ENCODE measurements at regions not wholly inside any gene's neighbourhood (a gene's known extent, or its start where the extent isn't known, plus 50 kb on each side); places are given as distances from the start of the nearest gene placed in this dataset.

DNA sequence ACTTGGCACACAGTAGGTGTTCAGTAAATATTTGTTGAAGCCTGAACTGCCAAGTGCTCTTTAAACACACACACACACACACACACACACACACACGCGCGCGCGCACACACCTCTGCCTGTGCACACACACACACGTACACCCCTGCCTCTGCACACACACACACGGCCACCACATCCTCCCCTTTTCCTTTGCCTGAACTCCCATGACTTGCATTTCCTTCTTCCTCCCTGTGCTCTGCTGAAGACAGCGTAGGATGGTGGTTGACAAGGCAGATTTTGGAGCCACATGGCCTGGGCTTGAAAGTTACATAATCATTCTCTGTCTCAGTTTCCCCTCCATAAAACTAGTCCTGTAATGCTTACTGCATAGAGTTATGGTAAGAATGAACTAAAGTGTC, 712.3 kb downstream of the PTPRU start:
- DNase-seq = no peak
- Histone ChIP-seq H3K4me1 (ENCODE audit: low read depth) (no peaks in the 10 kb centered on the region), H3K4me3 (no peak overlapping the region), H3K36me3 (ENCODE audit: low read depth) (no peaks in the 10 kb centered on the region), H3K9me3 (no peaks in the 10 kb centered on the region)
- TF ChIP-seq, protein P1, sequence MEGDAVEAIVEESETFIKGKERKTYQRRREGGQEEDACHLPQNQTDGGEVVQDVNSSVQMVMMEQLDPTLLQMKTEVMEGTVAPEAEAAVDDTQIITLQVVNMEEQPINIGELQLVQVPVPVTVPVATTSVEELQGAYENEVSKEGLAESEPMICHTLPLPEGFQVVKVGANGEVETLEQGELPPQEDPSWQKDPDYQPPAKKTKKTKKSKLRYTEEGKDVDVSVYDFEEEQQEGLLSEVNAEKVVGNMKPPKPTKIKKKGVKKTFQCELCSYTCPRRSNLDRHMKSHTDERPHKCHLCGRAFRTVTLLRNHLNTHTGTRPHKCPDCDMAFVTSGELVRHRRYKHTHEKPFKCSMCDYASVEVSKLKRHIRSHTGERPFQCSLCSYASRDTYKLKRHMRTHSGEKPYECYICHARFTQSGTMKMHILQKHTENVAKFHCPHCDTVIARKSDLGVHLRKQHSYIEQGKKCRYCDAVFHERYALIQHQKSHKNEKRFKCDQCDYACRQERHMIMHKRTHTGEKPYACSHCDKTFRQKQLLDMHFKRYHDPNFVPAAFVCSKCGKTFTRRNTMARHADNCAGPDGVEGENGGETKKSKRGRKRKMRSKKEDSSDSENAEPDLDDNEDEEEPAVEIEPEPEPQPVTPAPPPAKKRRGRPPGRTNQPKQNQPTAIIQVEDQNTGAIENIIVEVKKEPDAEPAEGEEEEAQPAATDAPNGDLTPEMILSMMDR (IDR thresholded peaks at IDR 0.05) = no peak
- ATAC-seq = no peak
- intact Hi-C loops (cut with DNase I, micrococcal nuclease) = no loop called here

DNA sequence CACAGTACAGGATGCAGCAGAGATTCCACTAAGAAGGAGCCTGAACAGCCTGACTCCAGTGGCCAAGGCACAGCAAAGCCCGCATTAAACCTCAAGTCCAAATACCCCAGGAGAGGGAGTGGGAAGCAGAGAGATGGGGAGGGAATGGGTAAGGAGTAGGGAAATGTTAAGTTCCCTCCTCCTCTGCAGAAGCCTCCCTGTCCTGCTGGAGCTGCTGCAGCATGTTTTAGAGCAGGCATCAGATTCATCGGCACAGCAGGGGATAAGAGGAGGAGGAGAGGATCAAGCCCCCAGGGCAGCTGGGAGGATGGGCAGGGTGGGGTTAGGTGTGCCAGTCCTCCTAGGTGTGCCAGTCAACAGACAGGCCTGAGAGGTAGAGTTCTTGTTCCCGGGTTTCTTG, 709.7 kb downstream of the PTPRU start:
- Histone ChIP-seq H3K9me3 (no peaks in the 10 kb centered on the region), H3K4me1 (ENCODE audit: low read depth) (no peaks in the 10 kb centered on the region), H3K36me3 (ENCODE audit: low read depth) (no peaks in the 10 kb centered on the region), H3K4me3 (no peak overlapping the region)
- no peak for DNase-seq
- TF ChIP-seq, protein P1 (IDR thresholded peaks at IDR 0.05) = no peak
- no peak for ATAC-seq
- intact Hi-C loops (cut with DNase I, micrococcal nuclease) = no loop called here

DNA sequence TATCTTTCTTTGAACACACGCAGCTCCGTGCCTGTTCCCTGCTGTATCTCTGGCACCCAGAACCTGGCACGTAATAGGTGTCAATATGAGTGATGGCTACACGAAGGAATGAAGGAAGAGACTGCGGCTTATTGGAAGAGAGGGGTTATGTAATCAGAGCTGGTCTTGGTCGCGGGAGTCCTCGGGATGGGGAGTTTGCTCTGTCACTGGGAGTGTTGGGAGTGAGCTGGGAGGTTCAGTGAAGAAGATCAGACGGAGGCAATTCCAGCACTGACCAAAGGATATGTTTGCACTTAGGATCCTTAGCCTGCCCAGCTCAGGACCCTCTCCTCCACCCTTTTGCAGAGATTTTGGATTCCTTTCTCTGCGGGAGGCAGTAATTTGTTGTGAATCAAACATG, 709.1 kb downstream of the PTPRU start:
- DNase-seq = no peak
- no peaks in the 10 kb centered on the region for H3K4me1 ChIP-seq (ENCODE audit: low read depth)
- intact Hi-C loops (cut with DNase I, micrococcal nuclease) = no loop called here
- no peak for ATAC-seq
- no peaks in the 10 kb centered on the region for H3K9me3 ChIP-seq
- TF ChIP-seq, protein P1 (IDR thresholded peaks at IDR 0.05) = no peak
- no peak overlapping the region for H3K4me3 ChIP-seq
- no peaks in the 10 kb centered on the region for H3K36me3 ChIP-seq (ENCODE audit: low read depth)

DNA sequence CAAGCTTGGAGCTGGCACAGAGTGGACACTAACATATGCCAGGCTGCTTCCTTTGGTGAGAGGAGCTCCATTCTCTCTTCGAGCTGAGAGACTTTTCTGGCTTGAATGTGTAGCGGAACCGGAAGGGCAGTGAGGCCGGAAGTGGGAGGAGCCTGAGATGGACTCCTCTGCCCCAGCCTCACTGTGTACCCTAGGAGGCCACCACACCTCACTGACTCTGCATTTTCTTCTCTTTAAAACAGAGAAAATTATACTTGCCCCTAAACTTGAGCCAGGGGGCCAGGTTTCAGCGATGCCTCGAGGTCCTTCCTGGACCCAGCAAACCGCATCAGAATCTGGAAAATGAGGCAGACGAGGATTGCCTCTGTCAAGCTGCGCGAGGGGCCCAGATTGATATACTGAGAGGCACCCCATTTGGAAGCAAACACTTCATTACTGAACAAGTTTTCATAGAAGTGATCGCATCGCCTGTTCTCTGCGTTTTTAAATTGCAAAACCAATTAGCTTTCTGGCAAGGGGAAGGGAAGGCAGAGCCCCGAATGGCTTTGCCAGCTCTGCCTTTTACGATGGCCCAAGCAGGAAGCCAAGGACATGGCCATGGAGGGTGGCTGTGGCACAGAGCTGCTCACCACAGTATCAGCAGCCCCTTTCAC, 708.1 kb downstream of the PTPRU start:
- Histone ChIP-seq H3K36me3 (ENCODE audit: low read depth) (no peaks in the 10 kb centered on the region), H3K4me1 (ENCODE audit: low read depth) (no peaks in the 10 kb centered on the region), H3K9me3 (no peaks in the 10 kb centered on the region), H3K4me3 (no peak overlapping the region)
- ATAC-seq (no peak), DNase-seq (no peak)
- intact Hi-C loops (cut with DNase I, micrococcal nuclease) = no loop called here
- TF ChIP-seq, protein P1 (IDR thresholded peaks at IDR 0.05) = no peak

DNA sequence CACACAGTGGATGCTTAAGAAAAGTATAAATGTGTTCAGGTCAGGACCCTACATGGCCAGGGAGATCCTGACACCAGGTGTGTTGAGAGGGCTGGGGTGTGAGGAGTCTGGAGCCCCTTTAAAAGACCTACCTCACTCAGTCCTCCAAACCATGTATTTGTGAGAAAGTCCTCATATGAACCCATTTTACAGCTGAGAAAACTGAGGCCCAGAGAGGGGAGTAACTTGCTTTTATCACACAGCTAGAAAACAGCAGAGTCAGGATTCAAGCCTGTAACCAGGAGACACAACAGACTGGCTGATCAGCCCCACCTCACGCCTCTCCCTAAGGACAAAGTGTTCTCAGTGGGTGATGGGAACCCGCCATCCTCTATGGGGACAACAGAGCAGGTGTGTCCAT, 706.7 kb downstream of the PTPRU start:
- TF ChIP-seq, protein P1 (IDR thresholded peaks at IDR 0.05) = no peak
- intact Hi-C loops (cut with DNase I, micrococcal nuclease) = no loop called here
- no peak for ATAC-seq
- no peak overlapping the region for H3K4me3 ChIP-seq
- DNase-seq = no peak
- no peaks in the 10 kb centered on the region for H3K4me1 ChIP-seq (ENCODE audit: low read depth)
- H3K36me3 ChIP-seq (ENCODE audit: low read depth) = no peaks in the 10 kb centered on the region
- H3K9me3 ChIP-seq = no peaks in the 10 kb centered on the region

DNA sequence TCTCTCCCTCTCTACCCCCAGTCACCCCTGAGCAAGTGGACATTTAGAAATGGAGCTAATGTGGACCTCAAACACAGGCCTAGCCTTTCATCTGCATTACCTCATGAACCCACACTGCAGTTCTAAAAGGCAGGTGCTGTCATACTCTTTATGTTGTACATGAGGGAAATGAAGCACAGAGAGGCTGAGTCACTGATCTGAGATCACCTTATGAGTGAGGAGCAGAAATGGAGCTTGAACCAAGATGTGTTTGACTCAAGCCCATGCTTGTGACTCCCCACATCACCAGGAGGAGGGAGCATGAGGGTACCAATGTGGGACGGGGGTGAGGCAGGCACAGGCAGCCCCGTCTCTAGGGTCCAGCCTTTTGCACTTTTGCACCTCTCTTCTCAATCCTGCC, 702.8 kb downstream of the PTPRU start:
- intact Hi-C loops (cut with DNase I, micrococcal nuclease) = no loop called here
- no peak overlapping the region for H3K4me3 ChIP-seq
- no peaks in the 10 kb centered on the region for H3K4me1 ChIP-seq (ENCODE audit: low read depth)
- H3K9me3 ChIP-seq = no peaks in the 10 kb centered on the region
- ATAC-seq = no peak
- DNase-seq = no peak
- TF ChIP-seq, protein P1 (IDR thresholded peaks at IDR 0.05) = no peak
- no peaks in the 10 kb centered on the region for H3K36me3 ChIP-seq (ENCODE audit: low read depth)

Measured in mucosa of descending colon (tissue), 3 donors.